Activated T-cell treated with anti-CD3 and anti-CD28 coated beads, Interleukin-2, amount 50 U/mL, for 24 hours (primary cell): ENCODE measurements at regions not wholly inside any gene's neighbourhood (a gene's known extent, or its start where the extent isn't known, plus 50 kb on each side); places are given as distances from the start of the nearest gene placed in this dataset.

ENCODE experiments used
- DNase-seq: peaks from one replicate; pipeline ENCODE4 v3.0.0-alpha.2; 2020
- H3K27ac Mint-ChIP-seq: 2 replicates; pipeline ENCODE4 v1.8.0; 2020; ENCODE audit warnings: mild to moderate bottlenecking, mixed read lengths
- H3K27me3 Mint-ChIP-seq: 2 replicates; pipeline ENCODE4 v1.8.0; 2020; ENCODE audit warnings: mixed read lengths
- H3K36me3 Mint-ChIP-seq: 2 replicates; pipeline ENCODE4 v1.8.0; 2020; ENCODE audit warnings: low read depth, mixed read lengths
- H3K4me1 Mint-ChIP-seq: 2 replicates; pipeline ENCODE4 v1.8.0; 2020; ENCODE audit warnings: low read depth, mixed read lengths
- H3K4me3 Mint-ChIP-seq: 2 replicates; pipeline ENCODE4 v1.8.0; 2020; ENCODE audit warnings: mild to moderate bottlenecking, moderate library complexity, mixed read lengths
- H3K9me3 Mint-ChIP-seq: 2 replicates; pipeline ENCODE4 v1.8.0; 2020; ENCODE audit warnings: mixed read lengths

DNA sequence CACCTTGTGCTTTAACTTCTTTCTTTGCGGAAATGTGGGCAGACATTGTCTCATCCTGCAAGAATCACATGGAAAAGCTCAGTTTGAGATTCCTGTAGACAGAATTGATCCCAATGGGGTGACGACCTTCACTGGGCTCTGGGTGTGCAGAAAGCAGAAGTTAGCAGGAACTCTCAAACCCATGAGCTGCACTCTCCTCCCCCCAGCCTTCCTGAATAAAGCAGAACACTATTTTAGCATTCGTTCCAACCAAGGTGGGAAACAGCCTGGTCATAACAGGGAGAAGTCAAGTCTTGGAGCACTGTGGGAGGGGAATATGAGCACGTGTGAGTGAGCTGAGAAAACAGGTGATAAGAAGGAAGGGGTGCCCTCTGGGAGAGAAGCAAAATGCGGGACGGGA lies 87.4 kb upstream of the FER start:
- no peak overlapping the region for H3K27ac Mint-ChIP-seq

DNA sequence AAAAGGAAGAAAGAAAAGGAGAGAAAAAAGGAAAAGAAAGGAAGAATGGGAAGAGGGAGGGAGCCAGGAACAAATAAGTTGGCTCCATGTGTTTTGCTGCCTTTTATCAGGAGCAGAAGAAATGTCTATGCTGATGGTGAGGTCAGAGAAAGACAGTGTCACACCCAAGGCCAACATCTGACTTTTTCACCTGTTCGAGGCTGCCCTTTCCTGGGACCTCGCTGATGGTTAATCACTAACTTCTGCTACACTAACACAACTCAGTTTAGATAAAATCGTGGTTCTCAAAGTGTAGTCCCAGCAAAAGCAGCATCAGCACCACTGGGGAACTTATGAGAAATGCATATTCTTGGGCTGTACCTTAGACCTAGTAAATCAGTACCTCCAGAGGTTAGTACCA lies 88.2 kb upstream of the FER start:
- Mint-ChIP-seq H3K27me3 (peaks cover 14% of the 10 kb centered on the region), H3K4me3 (no peak overlapping the region), H3K36me3 (no peaks in the 10 kb centered on the region), H3K27ac (no peak overlapping the region), H3K9me3 (no peaks in the 10 kb centered on the region), H3K4me1 (no peaks in the 10 kb centered on the region)
- DNase-seq: no peak

More for the DNA sequence above, 87.4 kb upstream of the FER start:
- peaks cover 14% of the 10 kb centered on the region for H3K27me3 Mint-ChIP-seq
- no peak for DNase-seq
- H3K4me3 Mint-ChIP-seq: no peak overlapping the region
- no peaks in the 10 kb centered on the region for H3K36me3 Mint-ChIP-seq
- no peaks in the 10 kb centered on the region for H3K9me3 Mint-ChIP-seq
- H3K4me1 Mint-ChIP-seq: no peaks in the 10 kb centered on the region

DNA sequence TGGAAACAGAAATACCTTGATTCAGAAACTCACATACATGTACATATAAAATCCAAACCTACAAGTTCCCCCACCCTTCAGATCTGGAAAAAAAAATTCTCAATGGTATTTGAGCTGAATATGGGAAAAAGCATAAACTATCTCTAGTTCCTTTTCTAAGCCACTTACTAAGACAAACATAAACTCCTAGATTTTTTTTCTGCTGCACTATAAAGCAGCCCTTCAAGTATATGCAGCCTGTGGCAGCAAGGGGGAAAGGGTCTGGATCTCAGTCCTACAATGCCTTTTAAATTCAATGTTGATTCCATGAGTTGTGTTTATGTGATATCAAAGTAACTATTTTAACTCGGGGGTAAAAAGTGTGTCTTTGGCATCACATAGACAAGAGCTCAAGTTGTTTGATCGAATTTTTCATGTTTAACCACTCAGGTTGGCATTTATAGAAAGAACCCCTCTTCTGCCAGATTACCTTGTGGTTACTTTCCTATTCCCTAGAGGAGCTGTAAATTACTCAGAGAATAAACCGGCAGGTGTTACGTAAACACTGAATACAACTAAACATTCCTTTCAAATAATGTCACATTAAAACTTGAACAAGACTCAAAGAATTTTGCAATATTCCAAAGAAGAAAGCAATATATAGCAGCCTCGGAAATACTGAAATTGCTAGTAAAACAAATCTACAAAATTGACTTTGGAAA lies 91.8 kb upstream of the FER start:
- Mint-ChIP-seq H3K36me3 (no peaks in the 10 kb centered on the region), H3K4me1 (no peaks in the 10 kb centered on the region), H3K27me3 (peaks cover 14% of the 10 kb centered on the region), H3K4me3 (no peak overlapping the region), H3K27ac (no peak overlapping the region), H3K9me3 (no peaks in the 10 kb centered on the region)
- DNase-seq: no peak

DNA sequence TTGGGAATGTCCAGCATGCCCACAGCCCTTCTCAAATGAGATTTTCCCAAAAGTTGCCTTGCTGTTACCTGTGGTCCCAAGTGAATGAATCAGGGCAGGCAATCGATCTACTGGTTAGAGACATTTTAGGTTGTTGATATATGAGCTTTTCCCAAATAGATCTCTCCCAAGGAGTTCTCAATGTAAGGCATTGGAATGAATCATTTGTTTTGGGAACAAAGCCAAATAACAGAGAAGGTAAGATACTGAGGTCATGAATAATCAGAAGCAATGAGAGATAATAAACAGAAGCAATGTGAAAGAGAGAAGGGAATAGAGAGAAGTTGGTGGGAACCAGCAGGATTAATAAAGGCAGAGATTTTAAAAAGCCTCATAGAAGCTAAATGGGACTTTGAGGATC lies 93.6 kb upstream of the FER start:
- Mint-ChIP-seq H3K27me3 (peaks cover 10% of the 10 kb centered on the region), H3K36me3 (no peaks in the 10 kb centered on the region), H3K4me1 (no peaks in the 10 kb centered on the region), H3K27ac (no peak overlapping the region), H3K9me3 (no peaks in the 10 kb centered on the region), H3K4me3 (no peak overlapping the region)
- DNase-seq: no peak

DNA sequence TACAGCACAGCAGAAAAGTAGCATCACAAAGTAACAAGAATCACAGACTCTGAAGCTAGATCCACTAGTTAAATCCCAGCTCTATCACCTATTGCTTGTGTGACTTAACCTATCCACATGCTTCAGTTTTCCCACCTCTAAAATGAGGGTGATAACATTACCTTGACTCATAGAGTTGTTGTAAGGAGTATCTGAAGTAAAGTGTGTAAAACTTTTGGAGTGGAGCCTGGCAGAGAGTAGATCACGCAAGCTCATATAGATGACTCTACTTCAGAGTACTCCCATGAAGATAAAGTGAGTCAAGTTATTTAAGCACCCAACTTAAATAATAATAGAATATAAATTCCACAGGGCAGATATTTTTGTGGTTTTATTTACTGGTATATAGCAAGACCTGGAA lies 94.5 kb upstream of the FER start:
- Mint-ChIP-seq H3K9me3 (no peaks in the 10 kb centered on the region), H3K4me3 (no peak overlapping the region), H3K4me1 (no peaks in the 10 kb centered on the region), H3K36me3 (no peaks in the 10 kb centered on the region), H3K27me3 (peaks cover 6% of the 10 kb centered on the region), H3K27ac (no peak overlapping the region)
- DNase-seq: no peak

DNA sequence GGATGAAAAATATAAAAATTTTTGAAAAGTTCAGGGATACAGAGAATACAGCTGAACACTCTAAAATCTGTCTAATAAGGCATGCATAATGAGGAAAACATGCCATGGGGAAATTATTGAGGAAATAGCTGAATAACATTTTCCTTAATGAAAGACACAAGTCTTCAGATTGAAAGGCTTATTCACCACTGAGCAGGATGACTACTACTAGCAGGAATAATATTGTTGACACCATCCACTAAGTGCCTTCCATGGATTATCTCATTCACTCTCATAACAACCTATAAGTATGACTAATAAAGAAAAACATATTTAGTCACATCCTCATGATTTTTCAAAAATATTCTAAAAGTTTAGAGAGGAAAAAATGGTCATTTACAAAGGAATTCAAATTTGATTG lies 96.7 kb upstream of the FER start:
- H3K4me3 Mint-ChIP-seq: no peak overlapping the region
- peaks cover 2% of the 10 kb centered on the region for H3K27me3 Mint-ChIP-seq
- no peaks in the 10 kb centered on the region for H3K36me3 Mint-ChIP-seq
- H3K4me1 Mint-ChIP-seq: no peaks in the 10 kb centered on the region
- peaks cover 6% of the 10 kb centered on the region for H3K9me3 Mint-ChIP-seq
- DNase-seq: no peak
- no peak overlapping the region for H3K27ac Mint-ChIP-seq

DNA sequence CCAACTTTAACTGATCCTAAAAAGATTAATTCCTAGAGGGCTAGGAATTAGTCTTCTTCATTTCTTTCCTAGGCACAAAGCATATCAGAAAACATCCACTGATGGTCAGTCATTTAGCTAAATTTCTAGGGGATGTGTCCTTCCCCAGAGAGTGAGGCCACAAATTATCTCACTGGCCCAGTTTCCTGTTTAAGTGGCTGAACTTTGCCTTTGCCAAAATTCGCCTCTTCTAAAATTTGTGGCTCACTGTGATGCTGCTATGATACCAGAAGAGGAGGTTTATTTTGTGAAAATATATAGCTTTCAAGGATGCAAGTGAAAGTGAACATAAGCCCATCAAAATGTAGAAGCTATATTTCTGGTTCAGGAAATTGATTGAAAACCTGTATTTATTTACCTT lies 98.1 kb upstream of the FER start:
- Mint-ChIP-seq H3K27me3 (no peaks in the 10 kb centered on the region), H3K4me1 (no peaks in the 10 kb centered on the region), H3K9me3 (peaks cover 6% of the 10 kb centered on the region), H3K27ac (no peak overlapping the region), H3K4me3 (no peak overlapping the region), H3K36me3 (no peaks in the 10 kb centered on the region)
- DNase-seq: no peak

DNA sequence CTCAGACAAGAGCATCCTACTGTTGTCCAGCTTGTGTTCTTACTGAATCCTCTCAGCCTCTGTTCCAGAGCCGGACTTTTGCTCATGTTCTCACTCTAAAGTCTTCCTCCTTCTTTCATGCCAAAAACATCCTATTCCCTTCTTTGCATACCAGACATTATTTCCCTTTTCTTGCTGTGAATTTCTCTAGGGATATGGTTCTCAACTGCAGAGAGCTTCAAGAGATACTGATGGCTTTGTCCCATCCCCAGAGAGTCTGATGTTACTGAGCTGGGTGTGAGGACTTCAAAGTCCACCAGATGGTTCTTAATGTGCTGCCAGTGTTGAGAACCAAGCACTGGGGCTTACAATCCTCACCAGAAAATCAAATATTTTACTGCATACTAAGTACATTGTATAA lies 98.6 kb upstream of the FER start:
- H3K36me3 Mint-ChIP-seq: no peaks in the 10 kb centered on the region
- H3K9me3 Mint-ChIP-seq: peaks cover 6% of the 10 kb centered on the region
- DNase-seq: no peak
- no peak overlapping the region for H3K27ac Mint-ChIP-seq
- no peaks in the 10 kb centered on the region for H3K27me3 Mint-ChIP-seq
- H3K4me3 Mint-ChIP-seq: no peak overlapping the region
- H3K4me1 Mint-ChIP-seq: no peaks in the 10 kb centered on the region

DNA sequence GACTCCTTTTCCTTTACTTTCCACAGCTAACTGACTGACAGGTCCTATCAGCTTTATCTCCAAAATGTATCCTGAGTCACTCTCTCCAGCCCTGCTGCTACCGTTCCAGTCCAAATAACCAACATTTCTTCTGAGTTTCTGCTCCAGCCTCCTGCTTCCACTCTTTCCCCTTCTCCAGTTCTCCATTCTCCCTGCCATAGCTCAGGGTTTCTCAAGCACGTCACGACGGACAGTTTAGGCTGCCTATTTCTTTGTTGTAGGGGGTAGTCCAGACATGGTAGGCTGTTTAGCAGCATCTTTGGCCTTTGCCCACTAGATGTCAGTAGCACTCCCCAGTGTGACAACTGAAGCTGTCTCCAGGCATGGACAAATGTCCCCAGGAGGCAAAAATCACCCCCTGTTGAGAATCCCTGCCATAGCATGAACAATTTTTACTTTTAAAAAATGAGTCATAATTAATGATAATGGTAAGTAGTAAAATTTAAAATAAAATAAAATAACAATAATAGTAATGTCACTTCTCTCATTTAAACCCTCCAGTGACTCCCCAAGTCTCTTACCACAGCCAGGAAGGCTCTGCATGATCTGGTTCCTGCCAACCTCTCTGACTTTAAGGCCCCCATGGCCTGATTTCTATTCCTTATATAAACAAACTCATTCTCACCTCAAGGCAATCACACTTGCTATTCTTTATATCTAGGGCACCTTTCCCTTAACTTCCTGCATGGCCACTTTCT lies 105.4 kb upstream of the FER start:
- no peak overlapping the region for H3K27ac Mint-ChIP-seq
- H3K4me1 Mint-ChIP-seq: peaks cover 2% of the 10 kb centered on the region
- peaks cover 11% of the 10 kb centered on the region for H3K27me3 Mint-ChIP-seq
- no peak overlapping the region for H3K4me3 Mint-ChIP-seq
- DNase-seq: peak; percentile 54
- no peaks in the 10 kb centered on the region for H3K36me3 Mint-ChIP-seq
- H3K9me3 Mint-ChIP-seq: peaks cover 6% of the 10 kb centered on the region

DNA sequence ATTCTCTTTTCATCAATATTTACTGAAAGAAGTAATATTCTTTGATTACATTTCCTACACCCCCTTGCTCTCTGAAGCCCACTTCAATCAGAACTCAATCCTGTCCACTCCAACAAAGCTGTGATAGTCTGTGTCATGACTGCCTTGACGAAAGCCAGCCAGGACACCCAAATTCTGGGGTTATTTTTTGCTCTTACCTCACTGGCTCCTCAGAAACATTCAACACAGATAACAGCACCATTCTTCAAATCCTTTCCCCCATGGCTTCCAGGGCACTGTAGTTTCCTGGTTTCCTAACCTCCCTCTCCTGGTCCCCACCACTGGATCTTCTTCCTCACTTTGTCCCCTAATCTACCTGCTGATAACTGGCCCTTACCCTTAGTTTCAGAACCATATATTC lies 106.1 kb upstream of the FER start:
- Mint-ChIP-seq H3K36me3 (no peaks in the 10 kb centered on the region), H3K4me1 (peaks cover 2% of the 10 kb centered on the region), H3K4me3 (no peak overlapping the region), H3K27ac (no peak overlapping the region), H3K27me3 (peaks cover 11% of the 10 kb centered on the region), H3K9me3 (no peaks in the 10 kb centered on the region)
- DNase-seq: no peak

DNA sequence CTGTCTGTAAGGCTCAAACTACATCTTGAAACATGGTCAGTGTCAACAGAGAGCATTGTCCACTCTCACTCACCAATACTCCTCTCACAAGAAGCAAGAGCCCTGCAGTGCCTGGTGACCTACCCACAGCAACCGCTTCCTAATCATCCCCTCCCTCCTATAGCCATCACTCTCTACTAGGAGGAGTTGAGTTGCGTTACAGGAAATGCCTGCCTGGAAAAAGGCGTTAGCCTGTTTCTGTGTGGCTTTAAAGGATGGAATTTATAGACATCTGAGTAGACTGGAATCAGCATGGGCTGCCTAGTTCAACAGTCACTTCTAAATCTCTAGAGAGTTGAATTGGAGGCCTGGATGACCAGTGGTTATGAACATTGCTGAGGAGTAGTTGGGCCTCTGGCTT lies 108.3 kb upstream of the FER start:
- no peak overlapping the region for H3K4me3 Mint-ChIP-seq
- H3K36me3 Mint-ChIP-seq: no peaks in the 10 kb centered on the region
- H3K4me1 Mint-ChIP-seq: peaks cover 5% of the 10 kb centered on the region
- peaks cover 13% of the 10 kb centered on the region for H3K27me3 Mint-ChIP-seq
- no peak overlapping the region for H3K27ac Mint-ChIP-seq
- no peak for DNase-seq
- H3K9me3 Mint-ChIP-seq: no peaks in the 10 kb centered on the region

DNA sequence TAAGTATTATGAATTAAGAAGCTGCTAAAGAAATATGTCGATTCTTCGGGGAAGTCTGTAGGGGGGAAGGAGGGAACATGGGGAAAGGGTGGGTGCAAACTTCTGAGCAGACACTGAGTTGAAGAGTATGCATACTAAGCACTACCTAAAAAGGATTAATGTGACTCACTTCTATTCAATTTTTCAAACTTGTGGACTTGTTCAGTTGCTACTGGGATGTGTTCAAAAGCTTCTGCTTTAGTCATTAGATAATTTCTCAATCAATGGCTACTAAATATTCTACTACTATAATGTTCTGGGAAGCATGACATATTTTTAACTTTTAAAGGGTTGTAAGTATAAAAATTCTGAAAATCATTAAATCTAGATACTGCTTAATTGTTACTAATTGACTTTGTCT lies 109.7 kb upstream of the FER start:
- no peaks in the 10 kb centered on the region for H3K36me3 Mint-ChIP-seq
- H3K4me3 Mint-ChIP-seq: no peak overlapping the region
- H3K9me3 Mint-ChIP-seq: no peaks in the 10 kb centered on the region
- peaks cover 5% of the 10 kb centered on the region for H3K4me1 Mint-ChIP-seq
- no peak for DNase-seq
- peaks cover 19% of the 10 kb centered on the region for H3K27me3 Mint-ChIP-seq
- no peak overlapping the region for H3K27ac Mint-ChIP-seq

DNA sequence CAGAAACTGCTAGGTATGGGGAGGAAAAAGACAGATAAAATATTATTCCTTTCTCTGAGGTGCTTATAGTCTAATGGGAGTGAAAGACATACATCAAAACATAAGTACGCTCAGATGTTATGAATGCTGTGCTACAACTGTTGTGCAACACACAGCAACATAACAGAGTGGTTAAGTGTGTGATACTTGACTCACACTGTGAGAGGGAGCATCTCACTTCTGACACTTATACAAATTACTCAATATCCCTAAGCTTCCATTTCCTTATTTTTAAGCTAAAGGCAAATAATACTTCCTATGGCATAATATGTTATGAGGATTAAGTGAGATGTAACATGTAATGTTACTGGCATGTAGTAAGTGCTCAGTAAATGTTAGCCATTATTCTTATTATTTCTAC lies 110.6 kb upstream of the FER start:
- peaks cover 4% of the 10 kb centered on the region for H3K4me1 Mint-ChIP-seq
- H3K4me3 Mint-ChIP-seq: no peak overlapping the region
- DNase-seq: no peak
- no peak overlapping the region for H3K27ac Mint-ChIP-seq
- H3K36me3 Mint-ChIP-seq: no peaks in the 10 kb centered on the region
- H3K9me3 Mint-ChIP-seq: no peaks in the 10 kb centered on the region
- peaks cover 17% of the 10 kb centered on the region for H3K27me3 Mint-ChIP-seq

DNA sequence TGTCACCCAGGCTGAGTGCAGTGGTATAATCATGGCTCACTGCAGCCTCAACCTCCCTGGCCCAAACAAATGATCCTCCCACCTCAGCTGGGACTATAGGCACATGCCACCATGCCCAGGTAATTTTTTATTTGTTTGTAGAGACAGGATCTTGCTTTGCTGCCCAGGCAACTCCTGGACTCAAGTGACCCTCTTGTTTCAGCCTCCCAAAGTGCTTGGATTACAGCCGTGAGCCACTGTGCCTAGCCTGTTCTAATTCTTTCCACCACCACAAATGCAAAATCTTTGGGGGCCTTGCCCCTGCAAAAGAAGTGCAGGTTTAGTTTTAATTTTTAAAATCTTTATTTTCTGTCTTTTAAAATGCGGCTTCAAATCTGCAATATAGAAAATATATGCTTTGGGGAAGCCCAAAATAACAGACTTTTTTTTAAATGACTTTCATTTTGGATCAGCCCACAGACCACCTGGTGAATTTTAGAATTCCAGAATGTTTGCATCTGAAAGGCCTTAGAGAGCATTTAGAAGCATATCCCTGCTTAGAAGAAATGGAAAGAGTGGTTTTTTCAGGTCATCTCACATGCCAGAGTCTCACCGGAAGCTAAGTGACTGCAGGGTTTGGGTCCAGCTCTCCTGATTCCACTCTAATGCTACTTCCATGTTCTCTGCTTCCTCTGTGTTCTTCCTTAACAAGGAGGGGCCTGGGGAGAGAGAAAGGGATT lies 111.4 kb upstream of the FER start:
- Mint-ChIP-seq H3K27me3 (peaks cover 11% of the 10 kb centered on the region), H3K4me1 (peaks cover 3% of the 10 kb centered on the region), H3K27ac (no peak overlapping the region), H3K36me3 (no peaks in the 10 kb centered on the region), H3K4me3 (no peak overlapping the region), H3K9me3 (no peaks in the 10 kb centered on the region)
- no peak for DNase-seq
